Natural killer cell (primary cell): ENCODE measurements at regions not wholly inside any gene's neighbourhood (a gene's known extent, or its start where the extent isn't known, plus 50 kb on each side); places are given as distances from the start of the nearest gene placed in this dataset.

Experiments used
- ATAC-seq, 3 donors: fragments of 150-1000 bp in 2 of 3; fragments of 200-7000 bp in 1 of 3; cut with Tn5 transposase; 1 replicate in 1 of 3; 2 replicates in 2 of 3; pipeline ENCODE4 v1.10.0; 2021; ENCODE audit warnings: mild to moderate bottlenecking in 2 of 3, moderate library complexity in 2 of 3
- DNase-seq, 2 donors: peaks; one replicate each; pipeline versions ENCODE4 v3.0.0 to v3.0.0-alpha.2; 2013 to 2021; ENCODE audit warnings: mixed read lengths in 1 of 2
- H3K27ac ChIP-seq: one replicate; pipeline ENCODE4 v1.5.1; 2013; ENCODE audit warnings: mild to moderate bottlenecking, low read length
- H3K27me3 ChIP-seq: one replicate; pipeline ENCODE4 v1.6.1; 2013; ENCODE audit warnings: low read length; ENCODE audit not compliant: control insufficient read depth, insufficient read depth
- H3K36me3 ChIP-seq: one replicate; pipeline ENCODE4 v1.6.1; 2013; ENCODE audit warnings: low read length; ENCODE audit not compliant: control insufficient read depth, insufficient read depth
- H3K4me1 ChIP-seq: one replicate; pipeline ENCODE4 v1.6.1; 2013; ENCODE audit warnings: low read length; ENCODE audit not compliant: control insufficient read depth, insufficient read depth
- H3K4me3 ChIP-seq: one replicate; pipeline ENCODE4 v1.5.1; 2013; ENCODE audit warnings: low read length
- H3K9me3 ChIP-seq: one replicate; pipeline ENCODE4 v1.6.1; 2013; ENCODE audit warnings: low read length; ENCODE audit not compliant: control insufficient read depth, insufficient read depth
- H3K27ac Mint-ChIP-seq, 2 donors: one replicate each; pipeline ENCODE4 v1.8.0; 2022; ENCODE audit warnings: mild to moderate bottlenecking in 2 of 2, mixed read lengths in 2 of 2, moderate library complexity in 1 of 2
- H3K27me3 Mint-ChIP-seq, 2 donors: one replicate each; pipeline ENCODE4 v1.8.0; 2022; ENCODE audit warnings: low read depth in 2 of 2, mixed read lengths in 2 of 2
- H3K36me3 Mint-ChIP-seq: one replicate; pipeline ENCODE4 v1.8.0; 2022; ENCODE audit warnings: mixed read lengths
- H3K4me1 Mint-ChIP-seq, 2 donors: one replicate each; pipeline ENCODE4 v1.8.0; 2022; ENCODE audit warnings: mixed read lengths in 2 of 2
- H3K4me3 Mint-ChIP-seq: one replicate; pipeline ENCODE4 v1.8.0; 2022; ENCODE audit warnings: mild to moderate bottlenecking, moderate library complexity, mixed read lengths
- H3K9me3 Mint-ChIP-seq, 2 donors: one replicate each; pipeline ENCODE4 v1.8.0; 2022; ENCODE audit warnings: mixed read lengths in 2 of 2
- WGBS: methylation state at CpG from one replicate; pipeline ENCODE4 v1.1.7; 2013; ENCODE audit warnings: missing lambda C conversion rate; ENCODE audit not compliant: insufficient coverage; 5-methylcytosine and 5-hydroxymethylcytosine counted together
- intact Hi-C: fragments of 100-400 bp; cut with micrococcal nuclease; formaldehyde crosslinking; loops from one replicate; pipeline ENCODE4 v1.14.2; 2022
- TF ChIP-seq, protein P1 (sequence below): fragments of 200-600 bp; IDR thresholded peaks from one replicate; pipeline ENCODE4 v1.8.0; 2022; ENCODE audit warnings: antibody characterized with exemption

DNA sequence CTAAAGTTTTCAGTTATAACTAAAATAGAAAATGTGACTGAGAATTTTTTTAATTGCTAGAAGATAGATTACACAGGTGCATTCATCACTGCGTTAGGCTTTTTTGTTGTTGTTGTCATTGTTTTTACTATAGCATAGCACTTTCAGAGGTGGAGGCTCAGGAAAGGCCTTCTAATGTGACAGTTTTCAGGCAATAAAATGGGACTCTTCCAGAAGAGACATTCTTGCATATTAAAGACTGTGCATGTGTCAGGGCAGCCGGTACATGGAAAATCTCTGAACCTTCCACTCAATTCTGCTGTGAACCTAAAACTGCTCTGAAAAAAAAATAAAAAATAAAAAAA is 175.2 kb downstream of the METTL4 start:
- no peaks in the 10 kb centered on the region for H3K36me3 Mint-ChIP-seq
- H3K4me1 Mint-ChIP-seq = no peaks in the 10 kb centered on the region
- no peak overlapping the region for H3K27ac ChIP-seq
- peaks cover 0 to 8% of the 10 kb centered on the region in 2 donors for H3K27me3 Mint-ChIP-seq
- ATAC-seq = no peak
- no peaks in the 10 kb centered on the region for H3K27me3 ChIP-seq
- no peaks in the 10 kb centered on the region for H3K9me3 Mint-ChIP-seq
- intact Hi-C loops = no loop called here
- no peak overlapping the region for H3K4me3 ChIP-seq
- H3K4me1 ChIP-seq = no peaks in the 10 kb centered on the region
- TF ChIP-seq, protein P1, sequence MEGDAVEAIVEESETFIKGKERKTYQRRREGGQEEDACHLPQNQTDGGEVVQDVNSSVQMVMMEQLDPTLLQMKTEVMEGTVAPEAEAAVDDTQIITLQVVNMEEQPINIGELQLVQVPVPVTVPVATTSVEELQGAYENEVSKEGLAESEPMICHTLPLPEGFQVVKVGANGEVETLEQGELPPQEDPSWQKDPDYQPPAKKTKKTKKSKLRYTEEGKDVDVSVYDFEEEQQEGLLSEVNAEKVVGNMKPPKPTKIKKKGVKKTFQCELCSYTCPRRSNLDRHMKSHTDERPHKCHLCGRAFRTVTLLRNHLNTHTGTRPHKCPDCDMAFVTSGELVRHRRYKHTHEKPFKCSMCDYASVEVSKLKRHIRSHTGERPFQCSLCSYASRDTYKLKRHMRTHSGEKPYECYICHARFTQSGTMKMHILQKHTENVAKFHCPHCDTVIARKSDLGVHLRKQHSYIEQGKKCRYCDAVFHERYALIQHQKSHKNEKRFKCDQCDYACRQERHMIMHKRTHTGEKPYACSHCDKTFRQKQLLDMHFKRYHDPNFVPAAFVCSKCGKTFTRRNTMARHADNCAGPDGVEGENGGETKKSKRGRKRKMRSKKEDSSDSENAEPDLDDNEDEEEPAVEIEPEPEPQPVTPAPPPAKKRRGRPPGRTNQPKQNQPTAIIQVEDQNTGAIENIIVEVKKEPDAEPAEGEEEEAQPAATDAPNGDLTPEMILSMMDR = no peak
- no peaks in the 10 kb centered on the region for H3K9me3 ChIP-seq
- WGBS = 93% methylated on average over 2 of the region's 2 CpGs
- no peak for DNase-seq
- H3K27ac Mint-ChIP-seq = no peak overlapping the region
- no peaks in the 10 kb centered on the region for H3K36me3 ChIP-seq
- no peak overlapping the region for H3K4me3 Mint-ChIP-seq

DNA sequence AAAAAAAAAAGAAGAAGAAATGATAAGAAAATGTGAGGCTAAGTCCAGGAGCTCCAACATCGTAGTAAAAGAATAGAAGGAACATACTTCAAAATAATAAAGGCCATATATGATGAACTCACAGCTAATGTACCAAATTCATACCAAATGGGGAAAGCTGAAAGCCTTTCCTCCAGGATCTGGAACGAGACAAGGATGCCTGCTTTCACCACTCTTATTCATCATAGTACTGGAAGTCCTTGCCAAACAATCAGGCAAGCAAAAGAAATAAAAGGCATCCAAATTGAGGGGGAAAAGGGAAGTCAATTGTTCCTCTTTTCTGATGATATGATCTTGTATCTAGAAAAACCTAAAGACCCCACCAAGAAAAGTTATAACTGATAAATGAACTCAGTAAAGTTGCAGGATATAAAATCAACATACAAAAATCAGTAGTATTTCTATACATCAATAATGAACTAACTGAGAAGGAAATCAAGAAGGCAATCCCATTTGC is 170.6 kb downstream of the METTL4 start:
- intact Hi-C loops = no loop called here
- H3K4me3 ChIP-seq = no peak overlapping the region
- H3K27ac Mint-ChIP-seq = no peak overlapping the region
- H3K36me3 ChIP-seq = no peaks in the 10 kb centered on the region
- WGBS = 58% methylated on average over 2 of the region's 2 CpGs
- no peaks in the 10 kb centered on the region for H3K27me3 ChIP-seq
- DNase-seq (no peak), ATAC-seq (no peak)
- no peak overlapping the region for H3K27ac ChIP-seq
- H3K9me3 Mint-ChIP-seq = no peaks in the 10 kb centered on the region
- no peaks in the 10 kb centered on the region for H3K36me3 Mint-ChIP-seq
- H3K9me3 ChIP-seq = no peaks in the 10 kb centered on the region
- H3K27me3 Mint-ChIP-seq = peaks cover 0 to 5% of the 10 kb centered on the region in 2 donors
- no peaks in the 10 kb centered on the region for H3K4me1 Mint-ChIP-seq
- H3K4me1 ChIP-seq = no peaks in the 10 kb centered on the region
- TF ChIP-seq, protein P1 = no peak
- no peak overlapping the region for H3K4me3 Mint-ChIP-seq

DNA sequence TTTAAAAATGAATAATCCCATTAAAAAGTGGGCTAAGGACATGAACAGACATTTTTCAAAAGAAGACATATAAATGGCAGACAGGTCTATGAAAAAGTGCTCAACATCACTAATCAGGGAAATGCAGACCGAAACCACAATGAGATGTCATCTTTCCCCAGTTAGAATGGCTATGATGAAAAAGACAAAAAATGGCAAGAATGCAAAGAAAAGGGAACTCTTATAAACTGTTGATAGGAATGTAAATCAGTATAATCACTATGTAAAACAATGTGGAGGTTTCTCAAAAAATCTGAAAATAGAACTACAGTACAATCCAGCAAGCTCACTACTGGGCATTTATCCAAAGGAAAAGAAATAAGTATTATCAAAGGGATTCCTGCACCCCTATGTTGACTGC is 169.2 kb downstream of the METTL4 start:
- H3K4me1 Mint-ChIP-seq = no peaks in the 10 kb centered on the region
- Histone ChIP-seq H3K36me3 (no peaks in the 10 kb centered on the region), H3K27me3 (no peaks in the 10 kb centered on the region), H3K4me1 (no peaks in the 10 kb centered on the region), H3K9me3 (no peaks in the 10 kb centered on the region), H3K4me3 (no peak overlapping the region), H3K27ac (no peak overlapping the region)
- no peaks in the 10 kb centered on the region for H3K9me3 Mint-ChIP-seq
- no peaks in the 10 kb centered on the region for H3K36me3 Mint-ChIP-seq
- no CpG with 5 or more reads among the region's 1 CpG for WGBS
- DNase-seq = no peak
- no peak overlapping the region for H3K4me3 Mint-ChIP-seq
- ATAC-seq = no peak
- H3K27me3 Mint-ChIP-seq = peaks cover 0 to 5% of the 10 kb centered on the region in 2 donors
- TF ChIP-seq, protein P1 = no peak
- intact Hi-C loops = no loop called here
- no peak overlapping the region for H3K27ac Mint-ChIP-seq

DNA sequence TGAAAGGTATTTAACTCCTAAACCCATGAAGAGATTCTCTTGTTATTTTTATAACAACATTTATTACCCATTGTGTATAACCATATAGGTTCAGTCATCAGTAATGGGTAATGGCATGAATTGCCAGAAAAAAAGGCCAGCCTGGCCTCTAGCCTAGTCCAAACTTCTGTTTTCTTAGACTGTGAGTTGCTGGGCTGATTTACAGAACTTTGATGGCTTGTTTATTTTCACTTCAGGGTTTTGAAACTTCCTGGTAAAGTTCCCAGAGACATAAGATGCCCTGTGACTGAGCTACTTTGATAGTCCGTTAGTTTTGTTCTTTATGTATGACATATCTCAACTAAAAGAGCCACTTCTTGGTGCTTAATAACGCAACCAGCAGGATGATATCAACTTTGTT is 164.8 kb downstream of the METTL4 start:
- H3K4me3 Mint-ChIP-seq = no peak overlapping the region
- TF ChIP-seq, protein P1 = no peak
- Histone ChIP-seq H3K36me3 (no peaks in the 10 kb centered on the region), H3K27ac (no peak overlapping the region), H3K27me3 (no peaks in the 10 kb centered on the region), H3K4me3 (no peak overlapping the region), H3K4me1 (no peaks in the 10 kb centered on the region), H3K9me3 (no peaks in the 10 kb centered on the region)
- intact Hi-C loops = no loop called here
- peaks cover 0 to 6% of the 10 kb centered on the region in 2 donors for H3K27me3 Mint-ChIP-seq
- 57% methylated on average over 1 of the region's 2 CpGs for WGBS
- no peaks in the 10 kb centered on the region for H3K9me3 Mint-ChIP-seq
- no peaks in the 10 kb centered on the region for H3K36me3 Mint-ChIP-seq
- no peaks in the 10 kb centered on the region for H3K4me1 Mint-ChIP-seq
- H3K27ac Mint-ChIP-seq = no peak overlapping the region
- ATAC-seq (no peak), DNase-seq (no peak)
